ENCODE measurements at regions not wholly inside any gene's neighbourhood (a gene's known extent, or its start where the extent isn't known, plus 50 kb on each side); places are given as distances from the start of the nearest gene placed in this dataset.
"Not testable (repeated sequence)": the region's sequence is repeated elsewhere in the genome, so short reads cannot be mapped to it uniquely, and the experiment has no call there.

DNA sequence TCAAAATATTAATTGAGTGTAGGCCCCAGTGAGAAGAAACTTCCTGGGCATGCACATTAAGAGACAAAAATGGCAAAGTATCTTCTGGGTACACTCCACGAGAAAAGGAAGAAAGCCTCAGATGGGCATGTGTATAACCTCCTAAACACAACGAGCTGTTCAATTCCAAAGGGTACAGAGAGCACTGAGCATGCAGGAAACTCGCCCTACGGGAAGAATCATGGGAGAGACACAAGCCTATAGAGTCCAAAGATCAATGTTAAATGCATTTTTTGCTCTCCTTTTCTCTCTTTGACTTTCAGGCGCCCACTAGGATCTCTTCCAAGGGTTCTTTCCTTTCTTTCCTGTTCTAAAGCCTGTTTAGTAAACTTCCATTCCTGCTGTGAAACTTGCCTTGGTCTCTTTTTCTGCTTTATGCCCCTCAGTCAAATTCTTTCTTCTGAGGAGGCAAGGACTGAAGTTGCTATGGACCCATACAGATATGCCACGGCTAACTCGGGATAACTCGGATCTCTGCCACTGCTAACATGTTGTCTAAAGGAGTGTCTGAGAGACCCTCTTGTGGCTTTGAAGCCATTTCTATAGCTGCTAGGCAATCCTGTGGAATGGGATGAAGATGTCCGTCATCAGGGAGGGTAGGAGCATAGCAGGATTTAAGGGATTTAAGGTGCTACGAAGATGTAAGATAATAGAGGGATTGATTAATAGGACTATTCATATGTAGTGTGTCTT, 99.5 kb upstream of the MTLN start:
- intact Hi-C loops (cut with DNase I); DNase-seq (ENCODE audit: low spot score): not testable (repeated sequence)

- intact Hi-C loops (cut with DNase I); DNase-seq (ENCODE audit: low spot score): not testable (repeated sequence)
Observed at GRCh38 chr2:110310988-110311475, 98.7 kb upstream of the MTLN start.

DNA sequence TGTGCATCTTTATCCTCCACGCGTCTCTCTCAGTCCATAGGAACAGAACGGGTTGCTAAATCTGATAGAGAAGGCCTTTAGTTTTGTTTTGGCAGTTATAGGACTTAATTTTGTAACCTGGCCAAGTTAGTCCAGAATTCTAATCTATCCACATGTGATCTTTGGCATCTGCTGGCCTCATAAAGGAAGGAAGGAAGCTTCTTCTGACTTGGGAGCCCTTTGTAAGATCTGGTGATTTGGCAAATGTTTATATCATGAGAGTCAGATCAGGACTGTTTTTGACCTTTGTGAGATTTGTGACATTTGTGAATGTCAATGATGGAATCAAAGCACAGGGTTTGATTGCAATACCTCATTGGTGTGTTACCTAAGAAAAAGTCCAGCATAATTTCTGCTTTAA, 96.4 kb upstream of the MTLN start:
- DNase-seq (ENCODE audit: low spot score); intact Hi-C loops (cut with DNase I): not testable (repeated sequence)

- intact Hi-C loops (cut with DNase I); DNase-seq (ENCODE audit: low spot score): not testable (repeated sequence)
Observed at GRCh38 chr2:110292807-110293206, 80.5 kb upstream of the MTLN start.

DNA sequence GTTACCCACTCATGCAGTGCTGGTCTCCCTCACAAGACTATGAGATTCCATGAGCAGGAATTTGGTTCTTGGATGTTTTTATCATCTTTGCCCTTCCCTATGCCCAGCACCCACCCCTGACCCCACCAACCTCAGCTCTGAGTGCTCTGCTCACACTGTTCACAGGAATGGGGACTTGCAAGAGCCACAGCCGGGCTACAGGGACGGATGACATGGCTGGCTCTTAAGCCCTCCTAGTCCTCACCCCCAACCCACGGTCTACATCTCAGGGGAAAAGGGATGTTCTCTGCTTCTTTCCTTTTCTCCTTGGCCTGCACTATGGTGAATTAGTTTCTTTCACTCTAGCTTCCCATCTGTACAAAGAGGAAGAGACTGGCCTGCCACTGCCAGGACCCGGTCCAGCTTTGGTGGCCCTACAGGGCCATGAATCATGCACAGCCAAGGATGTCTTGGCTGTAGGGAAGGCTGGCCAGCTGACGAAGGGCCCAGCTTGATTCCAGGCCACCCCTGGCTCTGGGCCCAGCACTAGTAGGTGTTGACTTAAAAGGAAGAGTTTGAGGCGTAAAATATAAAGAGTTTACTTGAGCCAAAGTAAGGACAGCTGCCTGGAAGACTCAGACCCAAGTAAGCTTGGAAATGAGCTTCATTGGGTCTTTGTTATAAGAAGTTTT, 79.7 kb upstream of the MTLN start:
- DNase-seq (ENCODE audit: low spot score), result peak; percentile 83
- intact Hi-C loops (cut with DNase I), result not testable (repeated sequence)

DNA sequence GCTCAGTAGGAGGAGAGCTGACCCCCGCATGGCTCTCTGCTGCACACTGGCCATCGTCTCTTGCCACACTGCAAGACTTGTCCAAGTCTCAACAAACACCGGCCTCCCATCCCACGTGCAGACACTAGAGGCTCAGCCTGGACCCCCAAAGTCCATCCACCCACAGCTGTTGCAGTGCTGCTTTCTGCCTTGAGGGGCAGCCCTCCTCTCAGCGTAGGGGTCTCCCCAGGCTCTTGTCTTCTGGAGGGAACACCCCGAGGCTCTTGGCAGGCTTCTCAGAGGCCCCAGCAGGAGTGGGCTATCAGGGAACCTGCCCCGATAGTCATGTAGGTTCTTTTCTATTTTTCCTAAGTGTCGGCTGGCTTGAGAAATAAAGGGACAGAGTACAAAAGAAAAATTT, 75.5 kb upstream of the MTLN start:
- intact Hi-C loops (cut with DNase I); DNase-seq (ENCODE audit: low spot score): not testable (repeated sequence)

- intact Hi-C loops (cut with DNase I); DNase-seq (ENCODE audit: low spot score): not testable (repeated sequence)
Observed at GRCh38 chr2:110287253-110287652, 74.9 kb upstream of the MTLN start.

- intact Hi-C loops (cut with DNase I); DNase-seq (ENCODE audit: low spot score): not testable (repeated sequence)
Observed at GRCh38 chr2:110285002-110285401, 72.7 kb upstream of the MTLN start.

DNA sequence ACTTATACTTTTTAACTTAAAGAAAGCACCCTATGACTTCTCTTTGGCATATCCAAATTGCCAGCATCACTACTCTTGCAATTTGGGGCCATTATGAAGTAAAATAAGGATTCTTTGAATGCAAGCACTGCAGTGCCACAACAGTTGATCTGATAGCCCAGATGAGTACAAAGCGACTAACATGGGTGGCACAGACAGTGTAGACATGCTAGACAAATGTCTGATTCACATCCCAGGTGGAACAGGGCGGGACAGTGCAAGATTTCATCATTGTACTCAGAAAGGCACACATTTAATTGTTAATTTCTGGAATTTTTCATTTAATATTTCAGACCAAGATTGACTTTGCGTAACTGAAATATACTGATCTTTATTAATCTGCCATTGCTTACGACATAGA, 68.5 kb upstream of the MTLN start:
- intact Hi-C loops (cut with DNase I); DNase-seq (ENCODE audit: low spot score): not testable (repeated sequence)

- DNase-seq (ENCODE audit: low spot score); intact Hi-C loops (cut with DNase I): not testable (repeated sequence)
Observed at GRCh38 chr2:110277054-110277453, 64.7 kb upstream of the MTLN start.

GRCh38 chr2:110276092-110276491, 63.7 kb upstream of the MTLN start:
- intact Hi-C loops (cut with DNase I); DNase-seq (ENCODE audit: low spot score): not testable (repeated sequence)

GRCh38 chr2:110269674-110270073, 57.3 kb upstream of the MTLN start:
- intact Hi-C loops (cut with DNase I); DNase-seq (ENCODE audit: low spot score): not testable (repeated sequence)

- intact Hi-C loops (cut with DNase I); DNase-seq (ENCODE audit: low spot score): not testable (repeated sequence)
Observed at GRCh38 chr2:110267828-110268407, 55.6 kb upstream of the MTLN start.

- intact Hi-C loops (cut with DNase I); DNase-seq (ENCODE audit: low spot score): not testable (repeated sequence)
Observed at GRCh38 chr2:110264804-110265203, 52.5 kb upstream of the MTLN start.

DNA sequence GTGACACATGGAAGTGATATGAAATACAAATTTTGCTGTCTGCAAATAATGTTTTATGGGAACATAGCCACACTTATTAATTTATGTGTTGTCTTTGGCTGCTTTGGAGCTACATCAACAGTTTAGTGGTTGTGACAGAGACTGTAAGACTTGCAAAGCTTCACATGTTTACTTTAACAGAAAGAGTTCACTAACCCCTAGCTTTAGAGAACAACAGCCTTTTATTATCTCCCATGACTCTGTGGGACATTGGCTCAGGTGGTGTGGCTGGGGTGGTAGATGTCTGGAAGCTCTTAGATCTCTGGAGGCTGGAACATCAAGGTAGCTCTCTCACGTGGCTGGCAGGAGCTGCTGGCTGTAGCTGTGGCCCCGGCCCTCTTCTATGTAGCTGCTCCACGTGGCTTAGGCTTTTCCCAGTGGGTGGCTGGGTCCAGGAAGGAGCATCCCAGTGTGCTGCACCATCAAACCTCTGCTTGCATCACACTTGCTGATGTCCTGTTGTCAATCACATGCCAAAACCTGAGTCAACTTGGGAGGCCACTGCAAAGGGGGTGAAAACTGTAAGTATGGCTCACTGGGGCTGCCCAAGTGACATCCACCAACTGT, 51.8 kb upstream of the MTLN start:
- DNase-seq (ENCODE audit: low spot score); intact Hi-C loops (cut with DNase I): not testable (repeated sequence)

- intact Hi-C loops (cut with DNase I); DNase-seq (ENCODE audit: low spot score): not testable (repeated sequence)
Observed at GRCh38 chr2:110263462-110263861, 51.1 kb upstream of the MTLN start.
